Activated CD4-positive, alpha-beta T cell treated with anti-CD3 and anti-CD28 coated beads, Interleukin-2, amount 50 U/mL, for 4 hours (primary cell): ENCODE measurements at regions not wholly inside any gene's neighbourhood (a gene's known extent, or its start where the extent isn't known, plus 50 kb on each side); places are given as distances from the start of the nearest gene placed in this dataset.
"Not testable (repeated sequence)": the region's sequence is repeated elsewhere in the genome, so short reads cannot be mapped to it uniquely, and the experiment has no call there.

Experiments used
- DNase-seq, 2 experiments: peaks; one replicate each; pipeline ENCODE4 v3.0.0-alpha.2; 2020

DNA sequence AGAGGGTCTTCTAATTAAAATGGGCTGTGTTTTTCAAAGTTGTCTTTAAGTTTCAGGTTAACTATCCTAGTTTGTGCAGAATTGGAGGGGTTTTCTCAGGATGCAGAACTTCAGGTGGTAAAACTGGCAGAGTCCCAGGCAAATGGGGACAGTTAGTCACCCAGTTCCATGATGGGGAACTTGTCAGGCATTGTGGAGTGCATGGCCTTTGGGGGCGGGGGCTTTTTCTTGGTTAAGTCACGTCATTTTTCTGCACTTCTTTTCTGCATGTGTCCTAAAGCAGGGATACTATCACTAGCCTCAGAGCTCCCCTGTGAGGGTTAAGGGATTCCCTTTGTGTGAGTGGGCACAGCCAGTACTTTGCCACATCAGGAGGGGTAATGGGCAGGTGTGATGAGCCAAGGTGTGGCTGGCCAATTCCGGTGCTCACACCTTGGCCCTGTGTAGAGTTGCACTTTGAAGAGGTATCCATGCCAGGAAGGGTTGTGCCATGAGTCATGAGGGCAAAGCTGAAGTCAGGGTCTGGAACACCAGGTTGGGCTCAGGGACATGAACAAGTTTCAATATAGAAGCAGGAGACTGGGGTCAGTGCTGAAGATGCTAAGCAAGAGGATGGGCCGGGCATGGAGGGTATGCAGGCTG is 126.0 kb upstream of the RREB1 start:
- peak in 1 of 2 experiments; percentile 0 for DNase-seq

DNA sequence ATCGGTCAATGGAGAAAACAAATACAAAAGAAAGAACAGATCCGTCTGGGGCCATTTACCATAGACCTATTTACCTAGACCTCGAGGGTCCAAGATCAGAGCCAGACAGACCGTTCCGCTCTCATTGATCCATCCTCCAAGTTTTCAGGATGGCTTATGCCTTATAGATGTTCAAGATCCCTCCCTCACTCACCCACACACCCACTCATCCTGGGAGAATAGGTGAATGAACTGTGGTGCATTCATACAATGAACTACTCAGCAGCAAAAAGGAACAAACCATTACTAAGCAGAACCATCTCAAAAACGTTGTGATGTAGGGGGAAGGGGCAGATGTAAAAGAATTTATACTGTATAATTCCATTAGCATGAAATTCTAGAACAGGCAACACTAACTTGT is 125.1 kb upstream of the RREB1 start:
- DNase-seq, result no peak

- DNase-seq, result no peak
These were observed 123.0 kb upstream of the RREB1 start for GRCh38 chr6:6984585-6985366.

GRCh38 chr6:6986344-6986743 is 121.4 kb upstream of the RREB1 start:
- DNase-seq, result no peak

- no peak for DNase-seq
These were observed 120.0 kb upstream of the RREB1 start for GRCh38 chr6:6987749-6988148.

GRCh38 chr6:6990059-6990458 is 117.7 kb upstream of the RREB1 start:
- DNase-seq, result not testable (repeated sequence)

DNA sequence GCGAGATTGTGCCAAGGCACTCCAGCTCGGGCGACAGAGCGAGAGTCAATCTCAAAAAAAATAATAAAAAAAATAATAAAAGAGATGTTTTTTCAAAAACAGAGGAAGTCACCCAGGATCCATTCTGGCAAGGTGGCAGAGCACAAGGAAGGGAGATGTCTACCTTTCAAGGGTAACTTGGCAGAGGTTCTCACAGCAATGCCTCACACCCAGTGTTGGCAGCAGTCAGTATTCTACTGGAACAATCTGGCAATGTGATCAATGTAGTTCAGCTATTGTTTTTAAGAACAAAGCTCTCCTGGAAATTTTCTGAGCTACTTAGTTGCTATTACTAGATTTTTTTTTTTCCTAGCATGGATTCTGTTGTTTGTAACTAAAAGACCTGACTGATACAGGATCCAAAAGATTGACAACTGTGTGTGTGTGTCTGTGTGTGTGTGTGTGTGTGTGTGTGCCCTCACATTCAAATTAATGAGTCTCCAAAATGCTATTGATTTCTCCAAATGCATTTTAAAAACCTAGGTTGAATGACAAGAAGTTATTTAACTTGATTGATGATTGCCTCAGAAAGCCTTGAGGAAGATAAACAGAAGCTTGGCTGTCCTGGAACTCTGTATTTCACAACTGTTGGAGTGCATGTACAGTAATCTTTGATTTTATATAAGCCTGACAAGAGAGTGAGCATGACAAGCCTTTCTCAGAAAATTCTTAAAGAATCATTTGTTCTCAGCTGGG is 114.1 kb upstream of the RREB1 start:
- DNase-seq, result no peak

DNA sequence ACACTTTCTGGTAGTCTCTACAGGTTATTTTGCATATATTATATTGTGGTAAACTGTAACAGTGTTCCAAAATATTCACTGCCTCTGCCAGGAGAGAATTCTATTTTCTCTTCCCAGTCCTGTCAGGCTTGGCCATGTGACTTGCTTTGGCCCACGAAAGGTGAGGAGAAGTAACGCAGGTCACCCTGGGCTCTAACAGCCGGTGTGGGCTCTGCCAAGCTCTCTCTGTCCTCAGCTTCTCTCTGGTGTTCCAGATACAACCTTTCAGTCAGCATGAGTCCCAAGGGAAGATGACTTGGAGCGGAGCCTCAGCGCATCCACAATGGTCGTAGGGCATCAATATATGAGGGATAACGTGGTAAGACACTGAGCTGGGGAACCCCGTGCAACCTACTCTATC is 113.0 kb upstream of the RREB1 start:
- no peak for DNase-seq

DNA sequence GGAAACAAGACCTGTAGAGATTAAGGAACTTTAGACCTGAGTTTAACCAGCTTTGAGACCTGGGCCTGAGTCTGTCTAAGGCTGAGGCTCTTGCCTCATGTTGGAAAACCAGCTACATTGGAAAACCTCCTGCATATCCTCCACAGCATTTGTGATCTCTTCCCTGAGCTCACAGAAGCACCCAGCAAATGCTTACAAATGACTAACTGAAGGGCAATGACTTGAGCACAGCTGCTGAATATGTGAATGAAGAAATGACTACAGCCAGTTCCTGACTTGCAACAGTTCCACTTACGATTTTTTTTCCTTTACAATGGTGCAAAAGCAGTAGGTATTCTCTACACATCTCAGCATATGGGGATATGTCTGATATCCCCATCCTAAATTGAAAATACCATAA is 112.4 kb upstream of the RREB1 start:
- DNase-seq, result no peak

- no peak for DNase-seq
These were observed 111.6 kb upstream of the RREB1 start for GRCh38 chr6:6996124-6996523.

DNA sequence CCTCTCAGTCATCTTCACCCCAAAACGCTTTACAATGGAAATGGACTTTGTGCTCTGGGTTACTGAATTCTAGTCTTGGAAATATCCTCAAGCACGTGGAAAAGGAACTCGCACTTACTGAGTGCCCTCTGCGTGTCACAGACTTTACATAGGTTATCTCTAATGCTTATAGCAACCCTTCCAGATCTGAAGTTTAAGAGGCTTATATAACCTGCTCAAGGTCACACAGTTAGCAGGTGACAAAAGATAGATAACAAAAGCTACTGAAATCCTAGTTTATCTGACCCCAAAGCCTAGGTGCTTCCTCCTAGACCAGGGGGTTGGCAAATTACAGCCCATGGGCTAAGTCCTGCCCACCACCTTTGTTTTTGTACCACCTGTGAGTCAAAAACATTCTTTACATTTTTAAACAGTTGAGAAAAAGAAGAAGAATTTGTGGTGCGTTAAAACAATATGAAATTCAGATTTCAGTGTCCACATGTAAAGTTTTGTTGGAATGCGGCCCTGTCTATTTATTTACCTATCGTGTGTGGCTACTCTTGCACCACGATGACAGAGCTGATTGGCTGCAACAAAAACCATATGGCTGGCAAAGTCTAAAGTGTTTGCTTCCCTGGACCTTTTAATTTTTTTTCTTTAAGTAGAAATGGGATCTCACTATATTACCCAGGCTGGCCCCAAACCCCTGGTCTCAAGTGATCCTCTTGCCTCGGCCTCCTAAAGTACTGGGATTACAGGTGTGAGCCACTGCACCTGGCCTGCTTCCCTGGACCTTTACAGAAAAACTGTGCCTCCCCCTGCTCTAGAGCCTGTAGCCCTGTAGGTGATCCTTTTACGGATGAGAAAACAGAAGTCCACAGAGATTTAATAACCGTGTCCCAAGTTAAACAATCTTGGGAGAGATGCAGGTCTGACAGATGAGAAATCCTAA is 110.2 kb upstream of the RREB1 start:
- DNase-seq, result no peak

DNA sequence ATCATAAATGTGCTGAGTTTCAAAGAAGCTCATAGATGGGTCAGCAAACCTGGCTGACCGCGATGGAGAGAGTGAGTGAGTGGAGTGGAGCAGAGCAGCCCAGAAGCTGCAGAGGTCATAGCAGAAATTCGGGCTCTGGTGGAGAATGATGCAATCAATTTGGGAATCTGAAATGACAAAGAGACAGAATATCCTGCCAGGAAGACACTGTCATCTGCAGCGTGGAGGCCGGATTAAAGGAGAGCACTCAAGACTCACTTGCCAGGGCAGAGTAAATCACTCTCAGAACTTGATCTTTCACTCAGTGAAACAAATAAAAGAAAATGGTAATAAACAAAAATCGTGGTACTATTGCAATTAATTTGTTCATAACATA is 109.6 kb upstream of the RREB1 start:
- no peak for DNase-seq

GRCh38 chr6:7000825-7001777 is 106.7 kb upstream of the RREB1 start:
- no peak for DNase-seq

- no peak for DNase-seq
These were observed 104.7 kb upstream of the RREB1 start for GRCh38 chr6:7003041-7003440.

DNA sequence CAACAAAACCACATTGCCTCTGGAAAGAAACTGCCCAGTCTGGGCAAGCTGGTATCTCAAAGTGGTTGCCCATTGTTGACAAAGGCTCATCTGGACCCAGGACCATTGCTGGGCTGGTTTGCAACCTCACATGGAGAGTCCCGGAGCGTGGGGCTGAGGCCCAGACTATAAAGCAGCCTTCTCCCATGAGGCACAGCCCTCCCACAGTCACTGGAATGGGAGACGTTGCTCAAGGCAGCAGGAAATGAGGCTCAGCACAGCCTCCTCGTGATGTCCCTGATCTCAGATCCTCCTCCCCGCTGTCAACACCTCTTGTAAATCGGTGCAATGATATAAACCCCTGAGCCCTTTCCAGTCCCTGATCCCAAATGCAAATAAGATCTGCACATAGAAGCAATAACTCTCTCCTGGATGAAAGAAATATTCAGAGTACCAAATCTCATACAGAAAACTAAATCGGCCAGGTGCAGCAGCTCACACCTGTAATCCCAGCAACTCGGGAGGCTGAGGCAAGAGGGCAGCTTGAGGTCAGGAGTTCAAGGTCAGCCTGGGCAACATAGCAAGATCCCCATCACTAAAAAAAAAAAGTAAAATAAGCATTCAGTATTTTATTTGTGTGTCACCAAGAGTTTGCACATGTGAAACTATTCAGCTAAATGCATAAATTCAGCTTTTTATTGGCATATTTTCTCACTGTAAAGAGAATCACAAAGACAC is 103.0 kb upstream of the RREB1 start:
- no peak for DNase-seq

- DNase-seq, result no peak
These were observed 101.1 kb upstream of the RREB1 start for GRCh38 chr6:7006515-7007191.

DNA sequence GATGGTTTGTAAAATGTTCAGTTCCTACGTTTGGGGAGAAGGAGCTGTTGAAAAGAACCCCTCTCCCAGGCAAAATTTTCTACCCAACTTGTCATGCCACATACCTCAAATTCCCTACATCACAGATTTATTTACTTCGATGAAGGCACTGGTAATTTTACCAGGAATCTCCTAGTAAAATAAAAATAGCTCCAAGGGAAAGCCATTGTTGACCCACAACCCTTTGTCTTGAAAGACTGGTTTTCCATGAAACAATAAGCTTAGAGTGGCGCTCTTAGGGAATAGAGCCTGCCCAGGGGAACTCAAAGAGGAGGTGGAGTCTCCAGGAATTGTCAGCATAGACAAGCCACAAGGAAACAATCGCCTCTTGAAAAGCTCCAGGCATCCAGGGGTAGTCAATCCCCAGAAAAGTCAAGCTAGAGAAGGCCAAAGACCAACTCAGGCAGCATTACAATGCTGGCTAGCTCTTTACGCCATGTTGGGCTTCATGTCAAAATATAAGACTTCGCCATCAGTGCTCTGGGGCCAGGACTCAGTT is 99.2 kb upstream of the RREB1 start:
- DNase-seq, result no peak

DNA sequence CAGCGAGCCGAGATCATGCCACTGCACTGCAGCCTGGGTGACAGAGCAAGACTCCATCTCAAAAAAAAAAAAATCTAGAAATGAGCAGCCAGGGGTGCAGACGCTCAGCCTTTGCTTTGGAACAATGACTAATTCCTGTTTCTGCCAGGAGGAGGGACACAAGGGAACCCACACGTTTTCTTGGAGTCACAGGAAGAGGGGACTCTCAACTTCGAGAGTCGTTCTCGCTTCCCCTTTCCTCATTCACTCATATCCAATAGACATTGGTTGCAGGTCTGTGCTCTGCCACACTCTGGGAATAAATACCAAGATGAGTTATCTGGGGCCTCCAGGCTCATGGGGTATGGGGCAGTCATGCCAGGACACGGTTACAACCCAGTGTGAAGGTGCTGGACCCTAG is 91.5 kb upstream of the RREB1 start:
- DNase-seq, result no peak

GRCh38 chr6:7021301-7021700 is 86.5 kb upstream of the RREB1 start:
- DNase-seq, result no peak

- no peak for DNase-seq
These were observed 81.9 kb upstream of the RREB1 start for GRCh38 chr6:7025861-7026260.
